ENCODE measurements at regions not wholly inside any gene's neighbourhood (a gene's known extent, or its start where the extent isn't known, plus 50 kb on each side); places are given as distances from the start of the nearest gene placed in this dataset.

DNA sequence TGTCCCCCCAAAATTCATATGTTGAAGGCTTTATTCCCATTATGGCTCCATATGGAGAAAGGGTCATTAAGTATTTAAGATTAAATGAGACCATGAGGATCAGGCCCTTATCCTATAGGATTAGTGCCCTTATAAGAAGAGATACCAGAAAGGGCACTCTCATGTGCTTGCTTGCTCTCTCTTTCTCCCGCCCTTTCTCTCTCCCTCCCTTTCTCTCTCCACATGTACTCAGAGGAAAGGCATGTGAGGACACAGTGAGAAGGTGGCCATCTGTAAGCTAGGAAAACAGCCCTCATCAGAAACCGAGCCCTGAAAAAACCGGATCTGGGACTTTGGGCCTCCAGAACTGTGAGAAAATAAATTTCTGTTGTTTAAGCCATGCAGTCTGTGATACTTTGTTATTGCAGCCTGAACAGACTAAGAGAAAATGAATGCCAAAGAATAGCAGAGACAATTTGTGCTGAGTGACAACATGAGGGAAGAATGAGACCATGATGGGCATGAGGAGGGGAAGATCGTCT is 300.0 kb upstream of the SLC39A10 start (continued):
- TF ChIP-seq, protein P1, sequence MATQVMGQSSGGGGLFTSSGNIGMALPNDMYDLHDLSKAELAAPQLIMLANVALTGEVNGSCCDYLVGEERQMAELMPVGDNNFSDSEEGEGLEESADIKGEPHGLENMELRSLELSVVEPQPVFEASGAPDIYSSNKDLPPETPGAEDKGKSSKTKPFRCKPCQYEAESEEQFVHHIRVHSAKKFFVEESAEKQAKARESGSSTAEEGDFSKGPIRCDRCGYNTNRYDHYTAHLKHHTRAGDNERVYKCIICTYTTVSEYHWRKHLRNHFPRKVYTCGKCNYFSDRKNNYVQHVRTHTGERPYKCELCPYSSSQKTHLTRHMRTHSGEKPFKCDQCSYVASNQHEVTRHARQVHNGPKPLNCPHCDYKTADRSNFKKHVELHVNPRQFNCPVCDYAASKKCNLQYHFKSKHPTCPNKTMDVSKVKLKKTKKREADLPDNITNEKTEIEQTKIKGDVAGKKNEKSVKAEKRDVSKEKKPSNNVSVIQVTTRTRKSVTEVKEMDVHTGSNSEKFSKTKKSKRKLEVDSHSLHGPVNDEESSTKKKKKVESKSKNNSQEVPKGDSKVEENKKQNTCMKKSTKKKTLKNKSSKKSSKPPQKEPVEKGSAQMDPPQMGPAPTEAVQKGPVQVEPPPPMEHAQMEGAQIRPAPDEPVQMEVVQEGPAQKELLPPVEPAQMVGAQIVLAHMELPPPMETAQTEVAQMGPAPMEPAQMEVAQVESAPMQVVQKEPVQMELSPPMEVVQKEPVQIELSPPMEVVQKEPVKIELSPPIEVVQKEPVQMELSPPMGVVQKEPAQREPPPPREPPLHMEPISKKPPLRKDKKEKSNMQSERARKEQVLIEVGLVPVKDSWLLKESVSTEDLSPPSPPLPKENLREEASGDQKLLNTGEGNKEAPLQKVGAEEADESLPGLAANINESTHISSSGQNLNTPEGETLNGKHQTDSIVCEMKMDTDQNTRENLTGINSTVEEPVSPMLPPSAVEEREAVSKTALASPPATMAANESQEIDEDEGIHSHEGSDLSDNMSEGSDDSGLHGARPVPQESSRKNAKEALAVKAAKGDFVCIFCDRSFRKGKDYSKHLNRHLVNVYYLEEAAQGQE (IDR thresholded peaks at IDR 0.05; ENCODE audit: low read depth) = no peak
- TF ChIP-seq ZNF274 (IDR thresholded peaks at IDR 0.05; ENCODE audit: low read depth, low read length) (no peak), CBX3 (IDR thresholded peaks at IDR 0.05; ENCODE audit: low read depth) (no peak), JUND (IDR thresholded peaks at IDR 0.05) (no peak), TCF7L2 (IDR thresholded peaks at IDR 0.05; ENCODE audit: borderline replicate concordance, extremely low read depth, insufficient read depth, insufficient read length) (no peak), SRF (IDR thresholded peaks at IDR 0.05; ENCODE audit: low read depth) (no peak), CEBPB (IDR thresholded peaks at IDR 0.05; ENCODE audit: low read depth) (no peak), RAD21 (IDR thresholded peaks at IDR 0.05; ENCODE audit: low read depth) (no peak), EGR1 (IDR thresholded peaks at IDR 0.05; ENCODE audit: low read depth) (no peak)

DNA sequence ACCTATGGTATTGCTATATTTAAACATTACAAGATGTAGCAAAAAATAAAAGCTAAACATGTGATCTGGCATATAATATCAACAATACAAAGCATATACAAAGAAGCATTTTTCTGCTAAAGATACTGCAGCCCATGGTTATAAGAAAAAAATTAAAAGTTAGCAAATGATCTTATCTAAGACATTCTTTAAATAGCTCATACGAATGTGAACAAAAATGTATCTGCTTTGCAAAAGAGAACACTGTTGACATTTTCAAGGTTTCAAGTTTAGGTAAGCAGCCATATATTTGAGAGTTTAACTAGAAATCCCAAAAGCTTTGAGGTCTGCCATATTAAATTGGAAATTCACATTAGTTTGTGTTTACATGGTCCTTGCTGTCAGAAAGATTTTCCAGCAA is 301.0 kb upstream of the SLC39A10 start:
- H4K20me1 ChIP-seq (ENCODE audit: insufficient read depth) = no peaks in the 10 kb centered on the region
- intact Hi-C loops (cut with micrococcal nuclease) = no loop called here
- CTCF ChIA-PET = no interaction called here

More for the DNA sequence above, 301.0 kb upstream of the SLC39A10 start:
- BruUV-seq (replicated peaks) = no TSS peak
- ChIA-PET RAD21 (ENCODE audit: low non-redundant PET in 1 of 2, low total read pairs in 2 of 2, uncharacterized antibody in 2 of 2, unreplicated experiment in 2 of 2) (no interaction called here), POLR2A (no interaction called here)
- Histone ChIP-seq H3K27ac (ENCODE audit: low read depth, low read length) (no peak overlapping the region), H3K36me3 (ENCODE audit: control insufficient read depth in 1 of 2, insufficient read depth in 2 of 2, low read length in 2 of 2) (no peaks in the 10 kb centered on the region), H3K9me2 (ENCODE audit: insufficient read depth) (no peaks in the 10 kb centered on the region), H3K4me1 (ENCODE audit: control insufficient read depth in 1 of 2, insufficient read depth in 2 of 2, low read length in 2 of 2) (no peaks in the 10 kb centered on the region), H2AFZ (ENCODE audit: low read depth, low read length, poor library complexity, severe bottlenecking) (no peak overlapping the region), H3K9ac (ENCODE audit: low read length) (no peak overlapping the region), H3K79me2 (ENCODE audit: insufficient read depth, low read length) (no peaks in the 10 kb centered on the region), H3K9me3 (ENCODE audit: control insufficient read depth in 1 of 2, insufficient read depth in 1 of 2, low read depth in 1 of 2, low read length in 2 of 2) (0 out of 4 replicates have a peak, but pooled peaks cover 0 to 2% of the 10 kb centered on the region in 2 experiments), H3K4me2 (ENCODE audit: low read length) (no peak overlapping the region), H3K27me3 (ENCODE audit: insufficient read depth, low read length) (no peaks in the 10 kb centered on the region), H3K4me3 (replicated peaks in 1 of 2; ENCODE audit: low read depth in 1 of 2, low read length in 2 of 2) (no peak overlapping the region)
- TF ChIP-seq TCF7L2 (IDR thresholded peaks at IDR 0.05; ENCODE audit: borderline replicate concordance, extremely low read depth, insufficient read depth, insufficient read length) (no peak), POLR2A (IDR thresholded peaks at IDR 0.05; ENCODE audit: borderline replicate concordance, extremely low read depth, insufficient read depth, insufficient read length) (no peak)
- DNase-seq (ENCODE audit: low read depth, low spot score) (no peak), ATAC-seq (no peak)

Data from HCT116 (cell line).